ENCODE measurements at regions not wholly inside any gene's neighbourhood (a gene's known extent, or its start where the extent isn't known, plus 50 kb on each side); places are given as distances from the start of the nearest gene placed in this dataset.

- TF ChIP-seq POLR2A (IDR thresholded peaks at IDR 0.05) (no peak), CTCF (IDR thresholded peaks at IDR 0.05) (no peak)
Measured at GRCh38 chr7:67571026-67571545, 574.5 kb downstream of the TYW1 start.

All from ovary (tissue), 3 donors.